Fibroblast of lung (primary cell): ENCODE measurements at regions not wholly inside any gene's neighbourhood (a gene's known extent, or its start where the extent isn't known, plus 50 kb on each side); places are given as distances from the start of the nearest gene placed in this dataset.

Source experiments
- EZH2 ChIP-seq: IDR thresholded peaks from 2 replicates; pipeline ENCODE4 v1.5.1; 2012; ENCODE audit warnings: low read length, control low read depth, mild to moderate bottlenecking; ENCODE audit errors: missing control alignments
- TF ChIP-seq, protein P1 (sequence below), 2 donors: IDR thresholded peaks in 1 of 2; conservative IDR thresholded peaks in 1 of 2; 1 replicate in 1 of 2; 2 replicates in 1 of 2; pipeline ENCODE4 v1.5.1; 2011 to 2012; ENCODE audit warnings: low read length in 2 of 2, control low read depth in 1 of 2, inconsistent platforms in 1 of 2, low read depth in 1 of 2, mild to moderate bottlenecking in 1 of 2

- TF ChIP-seq EZH2: no peak
- TF ChIP-seq, protein P1, sequence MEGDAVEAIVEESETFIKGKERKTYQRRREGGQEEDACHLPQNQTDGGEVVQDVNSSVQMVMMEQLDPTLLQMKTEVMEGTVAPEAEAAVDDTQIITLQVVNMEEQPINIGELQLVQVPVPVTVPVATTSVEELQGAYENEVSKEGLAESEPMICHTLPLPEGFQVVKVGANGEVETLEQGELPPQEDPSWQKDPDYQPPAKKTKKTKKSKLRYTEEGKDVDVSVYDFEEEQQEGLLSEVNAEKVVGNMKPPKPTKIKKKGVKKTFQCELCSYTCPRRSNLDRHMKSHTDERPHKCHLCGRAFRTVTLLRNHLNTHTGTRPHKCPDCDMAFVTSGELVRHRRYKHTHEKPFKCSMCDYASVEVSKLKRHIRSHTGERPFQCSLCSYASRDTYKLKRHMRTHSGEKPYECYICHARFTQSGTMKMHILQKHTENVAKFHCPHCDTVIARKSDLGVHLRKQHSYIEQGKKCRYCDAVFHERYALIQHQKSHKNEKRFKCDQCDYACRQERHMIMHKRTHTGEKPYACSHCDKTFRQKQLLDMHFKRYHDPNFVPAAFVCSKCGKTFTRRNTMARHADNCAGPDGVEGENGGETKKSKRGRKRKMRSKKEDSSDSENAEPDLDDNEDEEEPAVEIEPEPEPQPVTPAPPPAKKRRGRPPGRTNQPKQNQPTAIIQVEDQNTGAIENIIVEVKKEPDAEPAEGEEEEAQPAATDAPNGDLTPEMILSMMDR (conservative IDR thresholded peaks at IDR 0.05 in 1 of 2, IDR thresholded peaks at IDR 0.05 in 1 of 2; ENCODE audit: low read depth in 1 of 2, low read length in 2 of 2): no peak
Observed at GRCh38 chr10:62658516-62658915, 146.0 kb upstream of the ADO start.
